Osteocyte (in vitro differentiated cells): ENCODE measurements at regions not wholly inside any gene's neighbourhood (a gene's known extent, or its start where the extent isn't known, plus 50 kb on each side); places are given as distances from the start of the nearest gene placed in this dataset.
"Not testable (repeated sequence)": the region's sequence is repeated elsewhere in the genome, so short reads cannot be mapped to it uniquely, and the experiment has no call there.

Experiments
- DNase-seq: peaks from one replicate; pipeline ENCODE4 v3.0.0; 2021; ENCODE audit warnings: mixed read lengths; ENCODE audit not compliant: unreplicated experiment; ENCODE audit errors: extremely low spot score
- H3K27ac Mint-ChIP-seq: one replicate; pipeline ENCODE4 v1.8.0; 2021; ENCODE audit warnings: mild to moderate bottlenecking, mixed read lengths; ENCODE audit not compliant: unreplicated experiment
- H3K27me3 Mint-ChIP-seq: one replicate; pipeline ENCODE4 v1.8.0; 2021; ENCODE audit warnings: mixed read lengths; ENCODE audit not compliant: unreplicated experiment
- H3K36me3 Mint-ChIP-seq: one replicate; pipeline ENCODE4 v1.8.0; 2021; ENCODE audit warnings: mixed read lengths; ENCODE audit not compliant: unreplicated experiment
- H3K4me1 Mint-ChIP-seq: one replicate; pipeline ENCODE4 v1.8.0; 2021; ENCODE audit warnings: mixed read lengths; ENCODE audit not compliant: unreplicated experiment
- H3K4me3 Mint-ChIP-seq: one replicate; pipeline ENCODE4 v1.8.0; 2021; ENCODE audit warnings: mild to moderate bottlenecking, moderate library complexity, mixed read lengths; ENCODE audit not compliant: unreplicated experiment
- H3K9me3 Mint-ChIP-seq: one replicate; pipeline ENCODE4 v1.8.0; 2021; ENCODE audit warnings: mixed read lengths; ENCODE audit not compliant: unreplicated experiment
- CTCF ChIP-seq: fragments of 200-600 bp; sonication (generic); IDR thresholded peaks from 2 replicates; pipeline ENCODE4 v1.5.0; 2021; ENCODE audit warnings: antibody characterized with exemption, mild to moderate bottlenecking, moderate library complexity

GRCh38 chr2:129565551-129566109, 413.8 kb upstream of the RAB6C start:
- Mint-ChIP-seq H3K9me3 (peaks cover 61% of the 10 kb centered on the region), H3K27ac (no peak overlapping the region)

GRCh38 chr2:129570812-129571211, 408.7 kb upstream of the RAB6C start:
- H3K27me3 Mint-ChIP-seq, H3K27ac Mint-ChIP-seq, H3K4me3 Mint-ChIP-seq, H3K4me1 Mint-ChIP-seq, DNase-seq, H3K36me3 Mint-ChIP-seq: not testable (repeated sequence)
- H3K9me3 Mint-ChIP-seq = peaks cover 59% of the 10 kb centered on the region

More at GRCh38 chr2:129565551-129566109, 413.8 kb upstream of the RAB6C start:
- Mint-ChIP-seq H3K4me1 (no peaks in the 10 kb centered on the region), H3K27me3 (no peaks in the 10 kb centered on the region), H3K36me3 (no peaks in the 10 kb centered on the region), H3K4me3 (no peak overlapping the region)
- no peak for TF ChIP-seq CTCF
- no peak for DNase-seq

GRCh38 chr2:129575431-129575830, 404.0 kb upstream of the RAB6C start:
- Mint-ChIP-seq H3K4me1 (no peaks in the 10 kb centered on the region), H3K9me3 (peaks cover 48% of the 10 kb centered on the region), H3K4me3 (no peak overlapping the region), H3K27me3 (no peaks in the 10 kb centered on the region), H3K27ac (no peak overlapping the region), H3K36me3 (no peaks in the 10 kb centered on the region)
- DNase-seq = no peak
- no peak for TF ChIP-seq CTCF

- H3K9me3 Mint-ChIP-seq = peaks cover 46% of the 10 kb centered on the region
- H3K36me3 Mint-ChIP-seq = no peaks in the 10 kb centered on the region
- no peak overlapping the region for H3K27ac Mint-ChIP-seq
- H3K4me1 Mint-ChIP-seq = no peaks in the 10 kb centered on the region
- no peak overlapping the region for H3K4me3 Mint-ChIP-seq
- no peaks in the 10 kb centered on the region for H3K27me3 Mint-ChIP-seq
- no peak for DNase-seq
- TF ChIP-seq CTCF = no peak
These were observed 403.6 kb upstream of the RAB6C start for GRCh38 chr2:129575880-129576279.

GRCh38 chr2:129580001-129580400, 399.5 kb upstream of the RAB6C start:
- Mint-ChIP-seq H3K9me3 (peaks cover 41% of the 10 kb centered on the region), H3K36me3 (no peaks in the 10 kb centered on the region), H3K27me3 (no peaks in the 10 kb centered on the region), H3K4me1 (no peaks in the 10 kb centered on the region), H3K27ac (no peak overlapping the region), H3K4me3 (no peak overlapping the region)
- no peak for TF ChIP-seq CTCF
- no peak for DNase-seq

GRCh38 chr2:129585760-129586159, 393.7 kb upstream of the RAB6C start:
- no peak overlapping the region for H3K4me3 Mint-ChIP-seq
- no peaks in the 10 kb centered on the region for H3K4me1 Mint-ChIP-seq
- H3K9me3 Mint-ChIP-seq = peaks cover 32% of the 10 kb centered on the region
- H3K27ac Mint-ChIP-seq = no peak overlapping the region
- H3K36me3 Mint-ChIP-seq = no peaks in the 10 kb centered on the region
- no peak for DNase-seq
- TF ChIP-seq CTCF = no peak
- H3K27me3 Mint-ChIP-seq = no peaks in the 10 kb centered on the region
